Hematopoietic multipotent progenitor cell treated with erythropoietin and hydrocortisone succinate and interleukin-3 and kit ligand, for 6 days (in vitro differentiated cells): ENCODE measurements at regions not wholly inside any gene's neighbourhood (a gene's known extent, or its start where the extent isn't known, plus 50 kb on each side); places are given as distances from the start of the nearest gene placed in this dataset.
A peak's percentile ranks its signal among the peaks of the same experiment; 100 is the strongest.
"Not testable (repeated sequence)": the region's sequence is repeated elsewhere in the genome, so short reads cannot be mapped to it uniquely, and the experiment has no call there.

Source experiments
- DNase-seq: peaks from one replicate; pipeline ENCODE4 v3.0.0-alpha.2; 2015

GRCh38 chr3:132084982-132085381 is 50.2 kb upstream of the CPNE4 start:
- no peak for DNase-seq

- no peak for DNase-seq
Measured at GRCh38 chr3:132087356-132087755, 52.5 kb upstream of the CPNE4 start.

- no peak for DNase-seq
Measured at GRCh38 chr3:132088291-132088690, 53.5 kb upstream of the CPNE4 start.

GRCh38 chr3:132090921-132091320 is 56.1 kb upstream of the CPNE4 start:
- DNase-seq = no peak

- DNase-seq = no peak
Measured at GRCh38 chr3:132116601-132117000, 81.8 kb upstream of the CPNE4 start.

GRCh38 chr3:132117642-132118041 is 82.8 kb upstream of the CPNE4 start:
- no peak for DNase-seq

GRCh38 chr3:132119531-132119930 is 84.7 kb upstream of the CPNE4 start:
- DNase-seq = no peak

GRCh38 chr3:132124096-132124495 is 89.3 kb upstream of the CPNE4 start:
- DNase-seq = no peak

GRCh38 chr3:132124651-132125284 is 90.0 kb upstream of the CPNE4 start:
- DNase-seq = no peak

GRCh38 chr3:132134611-132135010 is 99.8 kb upstream of the CPNE4 start:
- DNase-seq = no peak

- no peak for DNase-seq
Measured at GRCh38 chr3:132135628-132136333, 101.0 kb upstream of the CPNE4 start.

- DNase-seq = no peak
Measured at GRCh38 chr3:132136334-132136716, 101.5 kb upstream of the CPNE4 start.

GRCh38 chr3:132136902-132137301 is 102.1 kb upstream of the CPNE4 start:
- not testable (repeated sequence) for DNase-seq

- no peak for DNase-seq
Measured at GRCh38 chr3:132145833-132146232, 111.0 kb upstream of the CPNE4 start.

- no peak for DNase-seq
Measured at GRCh38 chr3:132154619-132155018, 119.8 kb upstream of the CPNE4 start.

- DNase-seq = no peak
Measured at GRCh38 chr3:132159145-132159544, 124.3 kb upstream of the CPNE4 start.

GRCh38 chr3:132160198-132160597 is 125.4 kb upstream of the CPNE4 start:
- DNase-seq = no peak

GRCh38 chr3:132161608-132162007 is 126.8 kb upstream of the CPNE4 start:
- no peak for DNase-seq

GRCh38 chr3:132164469-132165092 is 129.8 kb upstream of the CPNE4 start:
- no peak for DNase-seq

GRCh38 chr3:132167870-132168269 is 133.1 kb upstream of the CPNE4 start:
- no peak for DNase-seq

GRCh38 chr3:132174500-132174899 is 139.7 kb upstream of the CPNE4 start:
- DNase-seq = no peak

GRCh38 chr3:132180337-132180791 is 136.8 kb upstream of the ACP3 start:
- DNase-seq = peak; percentile 79

- DNase-seq = no peak
Measured at GRCh38 chr3:132183811-132184210, 133.4 kb upstream of the ACP3 start.

GRCh38 chr3:132187746-132188145 is 129.5 kb upstream of the ACP3 start:
- DNase-seq = no peak
